ENCODE measurements at regions not wholly inside any gene's neighbourhood (a gene's known extent, or its start where the extent isn't known, plus 50 kb on each side); places are given as distances from the start of the nearest gene placed in this dataset.

DNA sequence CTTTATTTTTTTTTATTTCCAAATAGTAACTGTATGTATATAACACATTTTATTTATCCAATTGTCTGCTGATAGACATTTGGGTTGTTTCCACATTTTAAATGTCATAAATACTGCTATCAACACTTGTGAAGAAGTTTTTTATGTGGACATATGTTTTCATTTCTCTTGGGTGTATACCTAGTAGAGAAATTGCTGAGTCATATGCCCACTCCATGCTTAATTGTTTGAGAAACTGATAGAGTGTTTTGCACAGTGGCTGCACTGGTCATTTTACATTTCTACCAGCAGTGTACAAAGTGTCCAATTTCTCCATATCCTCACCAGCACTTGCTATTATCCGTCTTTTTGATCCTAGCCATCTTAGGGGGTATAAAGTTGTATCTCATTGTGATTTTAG is 567.8 kb downstream of the GBA3 start:
- no peak for DNase-seq (ENCODE audit: low read depth in 2 of 2)
- H3K4me3 ChIP-seq (replicated peaks in 1 of 4; ENCODE audit: control extremely low read depth in 1 of 4, insufficient read depth in 1 of 4, low read depth in 3 of 4, low read length in 4 of 4), result no peak overlapping the region
- H3K4me1 ChIP-seq (ENCODE audit: control insufficient read depth, extremely low read depth, insufficient read depth, low read length), result no peaks in the 10 kb centered on the region
- no peaks in the 10 kb centered on the region for H4K20me1 ChIP-seq (ENCODE audit: control insufficient read depth, extremely low read depth, insufficient read depth, low read length)
- H2AFZ ChIP-seq (ENCODE audit: low read length), result no peak overlapping the region
- H3K36me3 ChIP-seq (ENCODE audit: control insufficient read depth, insufficient read depth, low read length), result no peaks in the 10 kb centered on the region
- no peaks in the 10 kb centered on the region for H3K79me2 ChIP-seq (ENCODE audit: control insufficient read depth, insufficient read depth, low read length)
- H3K27ac ChIP-seq (ENCODE audit: insufficient read depth, low read length), result no peak overlapping the region
- no peaks in the 10 kb centered on the region for H3K27me3 ChIP-seq (ENCODE audit: control insufficient read depth, insufficient read depth, low read length)
- no peak overlapping the region for H3K4me2 ChIP-seq (ENCODE audit: extremely low read depth, insufficient read depth, low read length)
- TF ChIP-seq EZH2 (IDR thresholded peaks at IDR 0.05; ENCODE audit: low read length, missing control alignments), result no peak
- TF ChIP-seq, protein P1, sequence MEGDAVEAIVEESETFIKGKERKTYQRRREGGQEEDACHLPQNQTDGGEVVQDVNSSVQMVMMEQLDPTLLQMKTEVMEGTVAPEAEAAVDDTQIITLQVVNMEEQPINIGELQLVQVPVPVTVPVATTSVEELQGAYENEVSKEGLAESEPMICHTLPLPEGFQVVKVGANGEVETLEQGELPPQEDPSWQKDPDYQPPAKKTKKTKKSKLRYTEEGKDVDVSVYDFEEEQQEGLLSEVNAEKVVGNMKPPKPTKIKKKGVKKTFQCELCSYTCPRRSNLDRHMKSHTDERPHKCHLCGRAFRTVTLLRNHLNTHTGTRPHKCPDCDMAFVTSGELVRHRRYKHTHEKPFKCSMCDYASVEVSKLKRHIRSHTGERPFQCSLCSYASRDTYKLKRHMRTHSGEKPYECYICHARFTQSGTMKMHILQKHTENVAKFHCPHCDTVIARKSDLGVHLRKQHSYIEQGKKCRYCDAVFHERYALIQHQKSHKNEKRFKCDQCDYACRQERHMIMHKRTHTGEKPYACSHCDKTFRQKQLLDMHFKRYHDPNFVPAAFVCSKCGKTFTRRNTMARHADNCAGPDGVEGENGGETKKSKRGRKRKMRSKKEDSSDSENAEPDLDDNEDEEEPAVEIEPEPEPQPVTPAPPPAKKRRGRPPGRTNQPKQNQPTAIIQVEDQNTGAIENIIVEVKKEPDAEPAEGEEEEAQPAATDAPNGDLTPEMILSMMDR (conservative IDR thresholded peaks at IDR 0.05 in 1 of 2, IDR thresholded peaks at IDR 0.05 in 1 of 2; ENCODE audit: low read depth in 1 of 2, low read length in 2 of 2), result no peak
- no peaks in the 10 kb centered on the region for H3K9me3 ChIP-seq (ENCODE audit: control insufficient read depth, insufficient read depth, low read depth, low read length)
- no peak overlapping the region for H3K9ac ChIP-seq (ENCODE audit: insufficient read depth, low read length)

DNA sequence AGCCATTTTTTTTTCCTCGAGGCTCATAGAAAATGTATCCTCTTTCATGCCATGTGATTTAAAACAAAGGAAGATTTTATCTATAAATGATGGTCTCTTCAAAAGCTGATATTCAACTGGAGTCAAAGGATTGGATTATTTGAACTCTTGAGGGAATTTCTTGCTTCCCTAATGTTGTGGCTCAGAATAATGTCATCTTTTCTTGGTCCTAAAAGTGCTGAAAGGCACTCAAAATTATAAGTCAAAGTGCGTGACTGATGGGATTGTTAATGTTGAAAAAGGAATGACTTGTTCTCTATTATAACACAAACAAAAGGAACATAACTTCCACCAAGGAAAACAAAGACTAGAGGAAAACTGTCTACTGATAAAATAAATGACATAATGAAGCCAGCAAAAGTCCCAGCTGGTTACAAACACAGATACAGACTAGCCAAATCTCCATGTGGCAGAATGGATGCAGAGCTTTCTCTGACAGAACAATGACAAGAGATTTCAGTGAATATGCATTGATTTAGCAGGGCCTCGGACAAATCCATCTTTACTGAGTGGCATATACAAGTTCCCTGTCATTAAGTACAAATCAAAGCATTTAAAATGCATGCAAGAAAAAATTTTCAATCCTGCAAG is 552.6 kb downstream of the GBA3 start:
- Histone ChIP-seq H3K4me2 (ENCODE audit: extremely low read depth, insufficient read depth, low read length) (no peak overlapping the region), H3K4me1 (ENCODE audit: control insufficient read depth, extremely low read depth, insufficient read depth, low read length) (no peaks in the 10 kb centered on the region), H3K36me3 (ENCODE audit: control insufficient read depth, insufficient read depth, low read length) (no peaks in the 10 kb centered on the region)

DNA sequence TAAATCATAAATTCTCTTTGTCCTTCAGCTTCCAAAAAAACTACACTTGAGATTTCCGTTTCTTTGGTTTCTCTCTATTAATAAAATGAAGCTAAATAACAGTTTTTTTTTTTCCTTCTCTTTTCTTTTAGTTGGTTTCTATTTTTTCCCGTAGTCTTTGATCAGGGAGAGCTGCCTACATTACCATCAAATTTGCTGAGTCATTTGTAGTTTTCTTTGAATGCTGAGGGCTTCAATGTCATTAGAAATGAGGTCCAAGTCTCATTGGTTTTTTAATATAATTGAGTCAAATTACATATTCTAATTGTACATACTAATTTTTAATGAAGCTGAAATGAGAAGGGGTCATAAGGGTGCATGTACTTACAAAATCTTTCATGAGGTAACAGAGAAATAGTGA is 550.2 kb downstream of the GBA3 start:
- Histone ChIP-seq H3K4me2 (ENCODE audit: extremely low read depth, insufficient read depth, low read length) (no peak overlapping the region), H4K20me1 (ENCODE audit: control insufficient read depth, extremely low read depth, insufficient read depth, low read length) (no peaks in the 10 kb centered on the region), H3K4me1 (ENCODE audit: control insufficient read depth, extremely low read depth, insufficient read depth, low read length) (no peaks in the 10 kb centered on the region), H3K79me2 (ENCODE audit: control insufficient read depth, insufficient read depth, low read length) (no peaks in the 10 kb centered on the region), H3K9me3 (ENCODE audit: control insufficient read depth, insufficient read depth, low read depth, low read length) (no peaks in the 10 kb centered on the region), H2AFZ (ENCODE audit: low read length) (no peak overlapping the region), H3K27ac (ENCODE audit: insufficient read depth, low read length) (no peak overlapping the region), H3K27me3 (ENCODE audit: control insufficient read depth, insufficient read depth, low read length) (no peaks in the 10 kb centered on the region), H3K9ac (ENCODE audit: insufficient read depth, low read length) (no peak overlapping the region), H3K36me3 (ENCODE audit: control insufficient read depth, insufficient read depth, low read length) (no peaks in the 10 kb centered on the region), H3K4me3 (replicated peaks in 1 of 4; ENCODE audit: control extremely low read depth in 1 of 4, insufficient read depth in 1 of 4, low read depth in 3 of 4, low read length in 4 of 4) (no peak overlapping the region)
- DNase-seq (ENCODE audit: low read depth in 2 of 2), result no peak
- TF ChIP-seq, protein P1 (conservative IDR thresholded peaks at IDR 0.05 in 1 of 2, IDR thresholded peaks at IDR 0.05 in 1 of 2; ENCODE audit: low read depth in 1 of 2, low read length in 2 of 2), result no peak
- TF ChIP-seq EZH2 (IDR thresholded peaks at IDR 0.05; ENCODE audit: low read length, missing control alignments), result no peak

More for the DNA sequence above, 552.6 kb downstream of the GBA3 start:
- H3K79me2 ChIP-seq (ENCODE audit: control insufficient read depth, insufficient read depth, low read length), result no peaks in the 10 kb centered on the region
- no peak overlapping the region for H3K9ac ChIP-seq (ENCODE audit: insufficient read depth, low read length)
- H2AFZ ChIP-seq (ENCODE audit: low read length), result no peak overlapping the region
- no peak overlapping the region for H3K4me3 ChIP-seq (replicated peaks in 1 of 4; ENCODE audit: control extremely low read depth in 1 of 4, insufficient read depth in 1 of 4, low read depth in 3 of 4, low read length in 4 of 4)
- DNase-seq (ENCODE audit: low read depth in 2 of 2), result no peak
- TF ChIP-seq, protein P1 (conservative IDR thresholded peaks at IDR 0.05 in 1 of 2, IDR thresholded peaks at IDR 0.05 in 1 of 2; ENCODE audit: low read depth in 1 of 2, low read length in 2 of 2), result no peak
- TF ChIP-seq EZH2 (IDR thresholded peaks at IDR 0.05; ENCODE audit: low read length, missing control alignments), result no peak
- H3K9me3 ChIP-seq (ENCODE audit: control insufficient read depth, insufficient read depth, low read depth, low read length), result no peaks in the 10 kb centered on the region
- no peaks in the 10 kb centered on the region for H3K27me3 ChIP-seq (ENCODE audit: control insufficient read depth, insufficient read depth, low read length)
- no peak overlapping the region for H3K27ac ChIP-seq (ENCODE audit: insufficient read depth, low read length)
- no peaks in the 10 kb centered on the region for H4K20me1 ChIP-seq (ENCODE audit: control insufficient read depth, extremely low read depth, insufficient read depth, low read length)

Data from fibroblast of lung (primary cell).